ENCODE measurements at regions not wholly inside any gene's neighbourhood (a gene's known extent, or its start where the extent isn't known, plus 50 kb on each side); places are given as distances from the start of the nearest gene placed in this dataset.

- Histone ChIP-seq H3K27me3 (no peaks in the 10 kb centered on the region), H3K27ac (no peak overlapping the region), H3K4me1 (no peaks in the 10 kb centered on the region), H3K4me3 (no peak overlapping the region), H3K9me3 (no peaks in the 10 kb centered on the region), H3K36me3 (no peaks in the 10 kb centered on the region)
- 64 to 74% methylated on average over 1 of the region's 1 CpG for WGBS, 2 donors
- TF ChIP-seq, protein P1, sequence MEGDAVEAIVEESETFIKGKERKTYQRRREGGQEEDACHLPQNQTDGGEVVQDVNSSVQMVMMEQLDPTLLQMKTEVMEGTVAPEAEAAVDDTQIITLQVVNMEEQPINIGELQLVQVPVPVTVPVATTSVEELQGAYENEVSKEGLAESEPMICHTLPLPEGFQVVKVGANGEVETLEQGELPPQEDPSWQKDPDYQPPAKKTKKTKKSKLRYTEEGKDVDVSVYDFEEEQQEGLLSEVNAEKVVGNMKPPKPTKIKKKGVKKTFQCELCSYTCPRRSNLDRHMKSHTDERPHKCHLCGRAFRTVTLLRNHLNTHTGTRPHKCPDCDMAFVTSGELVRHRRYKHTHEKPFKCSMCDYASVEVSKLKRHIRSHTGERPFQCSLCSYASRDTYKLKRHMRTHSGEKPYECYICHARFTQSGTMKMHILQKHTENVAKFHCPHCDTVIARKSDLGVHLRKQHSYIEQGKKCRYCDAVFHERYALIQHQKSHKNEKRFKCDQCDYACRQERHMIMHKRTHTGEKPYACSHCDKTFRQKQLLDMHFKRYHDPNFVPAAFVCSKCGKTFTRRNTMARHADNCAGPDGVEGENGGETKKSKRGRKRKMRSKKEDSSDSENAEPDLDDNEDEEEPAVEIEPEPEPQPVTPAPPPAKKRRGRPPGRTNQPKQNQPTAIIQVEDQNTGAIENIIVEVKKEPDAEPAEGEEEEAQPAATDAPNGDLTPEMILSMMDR (IDR thresholded peaks at IDR 0.05), result no peak
- TF ChIP-seq POLR2A (IDR thresholded peaks at IDR 0.05), result no peak
- TF ChIP-seq EP300 (IDR thresholded peaks at IDR 0.05), result no peak
- no peak for TF ChIP-seq POLR2AphosphoS5 (IDR thresholded peaks at IDR 0.05)
- DNase-seq, result no peak
- intact Hi-C loops (cut with DNase I), result no loop called here
Measured at GRCh38 chr16:63945806-63946205, 1176.1 kb downstream of the CDH11 start.

DNA sequence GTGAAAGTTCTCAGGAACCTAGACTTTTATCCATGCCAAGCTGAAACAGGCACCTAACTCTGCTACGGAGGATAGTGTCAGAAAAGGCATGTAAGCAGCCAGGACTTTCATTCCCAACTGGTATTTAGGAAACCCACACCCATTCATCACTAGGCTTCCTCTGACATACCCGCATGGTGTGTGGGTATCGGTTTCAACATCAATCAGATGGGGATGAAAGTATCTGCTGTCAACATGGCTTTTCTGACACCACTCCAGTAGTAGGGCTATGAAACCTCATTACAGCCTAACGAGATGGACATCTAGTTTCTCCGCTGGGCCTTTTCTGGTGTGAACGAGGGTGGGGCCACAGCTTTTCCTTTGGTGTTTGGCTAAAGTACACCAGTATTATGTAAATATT lies 1178.3 kb downstream of the CDH11 start:
- H3K27me3 ChIP-seq, result no peaks in the 10 kb centered on the region
- intact Hi-C loops (cut with DNase I), result no loop called here
- H3K4me3 ChIP-seq, result no peak overlapping the region
- 84 to 88% methylated on average over 6 of the region's 6 CpGs for WGBS, 2 donors
- no peak for DNase-seq
- no peaks in the 10 kb centered on the region for H3K9me3 ChIP-seq
- H3K36me3 ChIP-seq, result no peaks in the 10 kb centered on the region
- no peaks in the 10 kb centered on the region for H3K4me1 ChIP-seq
- H3K27ac ChIP-seq, result no peak overlapping the region
- no peak for TF ChIP-seq EP300 (IDR thresholded peaks at IDR 0.05)

DNA sequence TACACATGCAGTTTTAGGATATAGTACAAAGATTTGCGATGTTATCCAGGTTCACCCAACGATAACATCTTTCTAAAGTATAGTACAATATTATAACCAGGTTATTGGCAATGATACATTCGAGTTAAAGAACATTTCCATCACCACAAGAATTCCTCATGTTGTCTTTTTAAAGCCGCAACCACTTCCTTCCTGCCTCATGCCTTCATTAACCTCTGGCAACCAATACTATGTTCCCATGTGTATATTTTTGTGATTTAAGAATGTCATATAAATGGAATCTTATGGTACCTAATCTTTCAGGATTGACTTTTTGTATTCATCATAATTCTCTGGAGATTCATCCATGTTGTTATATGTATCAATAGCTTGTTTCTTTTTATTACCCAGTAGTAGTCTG lies 1183.2 kb downstream of the CDH11 start:
- Histone ChIP-seq H3K36me3 (no peaks in the 10 kb centered on the region), H3K4me1 (no peaks in the 10 kb centered on the region), H3K4me3 (no peak overlapping the region), H3K9me3 (no peaks in the 10 kb centered on the region), H3K27ac (no peak overlapping the region), H3K27me3 (no peaks in the 10 kb centered on the region)
- no peak for DNase-seq
- 76 to 79% methylated on average over 4 of the region's 4 CpGs for WGBS, 2 donors
- TF ChIP-seq EP300 (IDR thresholded peaks at IDR 0.05) (no peak), POLR2AphosphoS5 (IDR thresholded peaks at IDR 0.05) (no peak), POLR2A (IDR thresholded peaks at IDR 0.05) (no peak)
- TF ChIP-seq, protein P1 (IDR thresholded peaks at IDR 0.05), result no peak
- intact Hi-C loops (cut with DNase I), result no loop called here

GRCh38 chr16:63933841-63934240 lies 1188.0 kb downstream of the CDH11 start:
- Histone ChIP-seq H3K36me3 (no peaks in the 10 kb centered on the region), H3K27me3 (no peaks in the 10 kb centered on the region), H3K4me1 (no peaks in the 10 kb centered on the region), H3K9me3 (peaks cover 0 to 1% (median 0%) of the 10 kb centered on the region in 4 donors), H3K27ac (no peak overlapping the region), H3K4me3 (no peak overlapping the region)
- DNase-seq, result no peak
- intact Hi-C loops (cut with DNase I), result no loop called here
- WGBS, 2 donors, result 51 to 59% methylated on average over 3 of the region's 3 CpGs
- TF ChIP-seq POLR2A (IDR thresholded peaks at IDR 0.05), result no peak
- TF ChIP-seq POLR2AphosphoS5 (IDR thresholded peaks at IDR 0.05), result no peak
- TF ChIP-seq, protein P1 (IDR thresholded peaks at IDR 0.05), result no peak
- TF ChIP-seq EP300 (IDR thresholded peaks at IDR 0.05), result no peak

GRCh38 chr16:63928421-63928820 lies 1193.4 kb downstream of the CDH11 start:
- TF ChIP-seq POLR2AphosphoS5 (IDR thresholded peaks at IDR 0.05) (no peak), POLR2A (IDR thresholded peaks at IDR 0.05) (no peak), EP300 (IDR thresholded peaks at IDR 0.05) (no peak)
- TF ChIP-seq, protein P1 (IDR thresholded peaks at IDR 0.05), result no peak
- no peak for DNase-seq
- Histone ChIP-seq H3K27ac (no peak overlapping the region), H3K27me3 (no peaks in the 10 kb centered on the region), H3K4me1 (no peaks in the 10 kb centered on the region), H3K9me3 (peaks cover 0 to 1% (median 0%) of the 10 kb centered on the region in 4 donors), H3K36me3 (no peaks in the 10 kb centered on the region), H3K4me3 (no peak overlapping the region)
- intact Hi-C loops (cut with DNase I), result no loop called here
- 81 to 88% methylated on average over 4 of the region's 4 CpGs for WGBS, 2 donors
